Activated CD4-positive, alpha-beta T cell treated with anti-CD3 and anti-CD28 coated beads, Interleukin-2, amount 10 ng/mL, durations not matched to agents 7 days and 5 days (primary cell): ENCODE measurements at regions not wholly inside any gene's neighbourhood (a gene's known extent, or its start where the extent isn't known, plus 50 kb on each side); places are given as distances from the start of the nearest gene placed in this dataset.
"Not testable (repeated sequence)": the region's sequence is repeated elsewhere in the genome, so short reads cannot be mapped to it uniquely, and the experiment has no call there.

ENCODE experiments used
- CTCF ChIA-PET: fragments of 350-600 bp; sonication (Branson Sonifier 250); formaldehyde crosslinking; loops from one replicate; lab custom pipeline; 2021; ENCODE audit warnings: antibody characterized with exemption; lab: Charles Lee
- POLR2A ChIA-PET: fragments of 350-600 bp; sonication (Branson Sonifier 250); formaldehyde crosslinking; loops from one replicate; lab custom pipeline; 2021; ENCODE audit warnings: antibody characterized with exemption; lab: Charles Lee
- DNase-seq: peaks from one replicate; pipeline ENCODE4 v3.0.0-alpha.2; 2020
- H3K27ac Mint-ChIP-seq: one replicate; pipeline ENCODE4 v1.8.0; 2021; ENCODE audit warnings: mild to moderate bottlenecking, moderate library complexity, mixed read lengths
- H3K27me3 Mint-ChIP-seq: one replicate; pipeline ENCODE4 v1.8.0; 2021; ENCODE audit warnings: mixed read lengths
- H3K36me3 Mint-ChIP-seq: one replicate; pipeline ENCODE4 v1.8.0; 2021; ENCODE audit warnings: low read depth, mixed read lengths
- H3K4me1 Mint-ChIP-seq: one replicate; pipeline ENCODE4 v1.8.0; 2021; ENCODE audit warnings: mixed read lengths
- H3K4me3 Mint-ChIP-seq: one replicate; pipeline ENCODE4 v1.8.0; 2021; ENCODE audit warnings: mild to moderate bottlenecking, moderate library complexity, mixed read lengths
- H3K9me3 Mint-ChIP-seq: one replicate; pipeline ENCODE4 v1.8.0; 2021; ENCODE audit warnings: mixed read lengths

DNA sequence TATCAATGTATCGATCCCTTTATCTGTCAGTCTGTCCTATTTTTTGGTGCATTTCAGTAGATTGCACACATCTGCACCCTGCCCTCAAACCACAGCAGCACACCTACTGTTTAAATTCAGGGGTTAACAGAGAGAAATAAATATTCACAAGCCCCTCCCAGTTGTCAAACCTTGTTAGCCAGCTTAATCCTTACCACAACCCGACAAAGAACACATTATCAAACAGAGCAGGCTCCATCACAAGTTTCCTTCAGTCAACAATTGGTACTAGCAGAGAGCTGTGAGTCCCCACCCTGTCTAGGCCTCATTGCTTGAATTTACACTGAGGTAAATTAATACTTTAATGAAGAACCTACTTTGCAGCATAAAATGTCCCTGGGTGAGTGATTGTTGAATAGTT lies 249.8 kb downstream of the FNDC1 start:
- Mint-ChIP-seq H3K4me1 (no peaks in the 10 kb centered on the region), H3K27me3 (peaks cover 2% of the 10 kb centered on the region), H3K36me3 (no peaks in the 10 kb centered on the region), H3K9me3 (peaks cover 8% of the 10 kb centered on the region), H3K27ac (no peak overlapping the region), H3K4me3 (no peak overlapping the region)
- CTCF ChIA-PET, result no interaction called here
- POLR2A ChIA-PET, result no interaction called here
- no peak for DNase-seq

DNA sequence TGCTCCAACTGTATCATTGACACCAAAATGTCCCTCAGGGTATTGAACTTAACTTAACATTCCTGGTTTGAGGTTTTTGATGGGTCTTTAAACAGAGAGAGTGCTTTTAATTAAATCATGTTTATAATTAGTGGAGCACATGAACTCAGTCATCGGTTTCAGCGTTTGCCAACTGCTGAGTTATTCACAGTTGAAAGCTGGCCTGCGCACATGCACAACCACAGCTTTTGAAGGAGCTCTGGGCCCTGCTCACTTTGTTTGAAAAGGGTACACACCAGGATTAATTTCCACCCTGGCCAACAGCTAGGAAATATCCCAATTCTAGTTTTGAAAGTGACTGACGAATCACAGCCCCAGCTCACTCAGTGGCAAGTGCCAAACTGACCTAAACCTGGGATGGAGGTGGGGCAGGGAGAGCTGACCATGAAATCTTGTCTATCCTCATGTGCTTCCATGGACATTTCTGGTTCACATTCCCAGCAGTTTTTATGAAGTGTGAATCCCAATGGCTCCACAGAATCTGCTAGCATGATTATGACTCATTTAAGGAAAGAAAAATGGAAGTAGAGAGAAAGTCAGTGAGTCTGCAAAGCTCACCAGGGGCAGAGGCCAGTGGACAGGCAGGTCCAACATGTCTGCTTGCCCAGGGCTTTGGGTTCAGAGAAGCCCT lies 247.8 kb downstream of the FNDC1 start:
- DNase-seq, result no peak
- peaks cover 2% of the 10 kb centered on the region for H3K27me3 Mint-ChIP-seq
- POLR2A ChIA-PET, result no interaction called here
- H3K27ac Mint-ChIP-seq, result no peak overlapping the region
- CTCF ChIA-PET, result interaction anchor here (0.6 kb wide), 1 partner anchor 137 kb away, joined by 3 read pairs; no protein-coding TSS in a partner anchor
- no peaks in the 10 kb centered on the region for H3K36me3 Mint-ChIP-seq
- no peaks in the 10 kb centered on the region for H3K4me1 Mint-ChIP-seq
- H3K9me3 Mint-ChIP-seq, result peaks cover 8% of the 10 kb centered on the region
- H3K4me3 Mint-ChIP-seq, result no peak overlapping the region

DNA sequence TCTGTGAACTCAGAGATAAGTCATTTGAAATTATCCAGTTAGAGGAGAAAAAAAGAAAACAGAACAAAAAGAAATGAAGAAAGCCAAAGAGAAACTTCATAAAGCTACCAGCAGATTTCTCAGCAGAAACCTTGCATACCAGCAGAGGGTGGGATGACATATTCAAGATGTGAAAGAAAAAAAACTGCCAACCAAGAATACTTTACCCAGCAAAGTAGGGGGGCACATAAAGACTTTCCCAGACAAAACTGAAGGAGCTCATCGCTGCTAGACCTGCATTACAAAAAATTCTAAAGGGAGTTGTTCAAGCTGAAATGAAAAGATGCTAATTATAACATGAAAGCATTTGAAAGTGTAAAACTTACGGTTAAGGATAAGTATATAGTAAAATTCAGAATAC lies 246.3 kb downstream of the FNDC1 start:
- Mint-ChIP-seq H3K36me3 (no peaks in the 10 kb centered on the region), H3K4me3 (no peak overlapping the region), H3K9me3 (peaks cover 8% of the 10 kb centered on the region), H3K27me3 (peaks cover 6% of the 10 kb centered on the region), H3K4me1 (no peaks in the 10 kb centered on the region), H3K27ac (no peak overlapping the region)
- CTCF ChIA-PET, result no interaction called here
- POLR2A ChIA-PET, result no interaction called here
- no peak for DNase-seq

DNA sequence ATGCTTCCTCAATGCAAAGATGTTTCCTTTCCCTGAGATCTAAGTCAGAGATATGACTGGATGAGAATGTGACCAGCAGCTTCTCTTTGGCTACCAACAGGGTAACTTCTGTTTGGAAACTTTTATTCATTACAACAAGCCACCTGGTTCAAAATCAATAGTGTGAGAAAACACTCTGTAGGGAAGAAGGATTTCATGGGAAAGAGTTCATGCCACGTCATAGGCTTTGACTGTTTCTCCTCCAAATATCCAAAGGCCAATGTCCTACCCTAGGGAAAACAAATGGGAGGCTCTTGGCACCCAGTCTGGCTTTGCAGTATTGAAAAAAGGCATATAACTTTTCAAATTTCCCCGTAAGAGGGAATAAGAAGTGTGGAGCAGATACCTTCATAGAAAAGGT lies 245.5 kb downstream of the FNDC1 start:
- no peaks in the 10 kb centered on the region for H3K36me3 Mint-ChIP-seq
- CTCF ChIA-PET, result no interaction called here
- POLR2A ChIA-PET, result no interaction called here
- peaks cover 6% of the 10 kb centered on the region for H3K27me3 Mint-ChIP-seq
- no peak overlapping the region for H3K27ac Mint-ChIP-seq
- H3K4me1 Mint-ChIP-seq, result no peaks in the 10 kb centered on the region
- H3K4me3 Mint-ChIP-seq, result no peak overlapping the region
- DNase-seq, result no peak
- H3K9me3 Mint-ChIP-seq, result peaks cover 8% of the 10 kb centered on the region

DNA sequence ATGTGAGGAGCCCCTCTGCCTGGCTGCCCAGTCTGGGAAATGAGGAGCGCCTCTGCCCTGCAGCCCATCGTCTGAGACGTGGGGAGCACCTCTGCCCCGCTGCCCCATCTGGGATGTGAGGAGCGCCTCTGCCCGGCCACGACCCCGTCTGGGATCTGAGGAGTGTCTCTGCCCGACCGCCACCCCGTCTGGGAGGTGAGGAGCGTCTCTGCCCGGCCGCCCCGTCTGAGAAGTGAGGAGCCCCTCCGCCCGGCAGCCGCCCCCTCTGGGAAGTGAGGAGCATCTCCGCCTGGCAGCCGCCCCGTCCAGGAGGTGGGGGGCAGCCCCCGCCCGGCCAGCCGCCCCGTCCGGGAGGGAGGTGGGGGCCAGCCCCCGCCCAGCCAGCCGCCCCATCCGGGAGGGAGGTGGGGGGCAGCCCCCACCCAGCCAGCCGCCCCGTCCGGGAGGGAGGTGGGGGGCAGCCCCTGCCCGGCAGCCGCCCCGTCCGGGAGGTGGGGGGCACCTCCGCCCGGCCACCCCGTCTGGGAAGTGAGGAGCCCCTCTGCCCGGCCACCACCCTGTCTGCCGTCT lies 238.1 kb downstream of the FNDC1 start:
- H3K27me3 Mint-ChIP-seq, H3K36me3 Mint-ChIP-seq, H3K4me1 Mint-ChIP-seq, H3K9me3 Mint-ChIP-seq, H3K4me3 Mint-ChIP-seq, CTCF ChIA-PET, POLR2A ChIA-PET, H3K27ac Mint-ChIP-seq, DNase-seq: not testable (repeated sequence)

DNA sequence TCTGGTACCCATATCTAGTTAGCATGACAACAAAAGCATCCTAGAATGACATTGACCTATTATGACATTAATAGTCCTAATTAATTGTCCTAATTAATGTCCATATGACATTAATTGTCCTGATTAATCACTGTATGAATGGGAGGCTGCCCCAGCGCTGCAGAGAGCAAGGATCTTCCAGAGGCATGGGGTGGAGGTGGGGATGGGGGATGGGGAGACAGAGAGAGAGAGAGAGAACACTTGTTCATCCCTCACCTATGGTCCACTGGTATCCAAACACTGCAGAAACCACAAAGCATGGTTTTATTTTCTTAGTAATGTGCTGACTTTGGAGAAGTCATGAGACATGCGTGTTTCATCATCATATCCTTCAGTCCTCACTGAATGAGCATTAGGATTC lies 235.1 kb downstream of the FNDC1 start:
- POLR2A ChIA-PET, result no interaction called here

DNA sequence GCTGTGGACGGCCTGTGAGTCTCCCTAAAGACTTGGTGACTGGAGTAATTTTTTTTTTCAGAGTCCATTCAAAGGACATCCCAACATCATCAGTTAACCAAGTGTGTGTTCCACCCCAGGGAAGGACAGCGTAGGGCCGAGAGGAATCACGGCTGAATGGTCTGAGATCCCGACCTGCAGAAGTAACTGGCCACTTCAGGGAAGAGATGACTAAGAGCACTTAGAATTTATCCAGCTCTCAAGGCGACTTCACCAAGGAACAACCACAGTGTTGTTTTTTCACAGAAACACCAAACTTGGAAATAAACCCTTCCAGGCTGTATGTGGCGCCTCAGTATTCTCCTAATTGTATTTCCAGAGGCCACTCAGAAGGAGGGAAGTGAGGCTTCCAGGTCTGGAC lies 231.6 kb downstream of the FNDC1 start:
- ChIA-PET POLR2A (no interaction called here), CTCF (no interaction called here)
- no peaks in the 10 kb centered on the region for H3K27me3 Mint-ChIP-seq
- H3K4me3 Mint-ChIP-seq, result no peak overlapping the region
- H3K27ac Mint-ChIP-seq, result no peak overlapping the region
- no peak for DNase-seq
- H3K4me1 Mint-ChIP-seq, result no peaks in the 10 kb centered on the region
- H3K36me3 Mint-ChIP-seq, result no peaks in the 10 kb centered on the region
- peaks cover 3% of the 10 kb centered on the region for H3K9me3 Mint-ChIP-seq

More for the DNA sequence above, 235.1 kb downstream of the FNDC1 start:
- Mint-ChIP-seq H3K36me3 (no peaks in the 10 kb centered on the region), H3K9me3 (peaks cover 6% of the 10 kb centered on the region), H3K27ac (no peak overlapping the region), H3K4me3 (no peak overlapping the region), H3K4me1 (no peaks in the 10 kb centered on the region), H3K27me3 (no peaks in the 10 kb centered on the region)
- CTCF ChIA-PET, result interaction anchor here (0.6 kb wide), 1 partner anchor 122 kb away, joined by 3 read pairs; no protein-coding TSS in a partner anchor
- no peak for DNase-seq

DNA sequence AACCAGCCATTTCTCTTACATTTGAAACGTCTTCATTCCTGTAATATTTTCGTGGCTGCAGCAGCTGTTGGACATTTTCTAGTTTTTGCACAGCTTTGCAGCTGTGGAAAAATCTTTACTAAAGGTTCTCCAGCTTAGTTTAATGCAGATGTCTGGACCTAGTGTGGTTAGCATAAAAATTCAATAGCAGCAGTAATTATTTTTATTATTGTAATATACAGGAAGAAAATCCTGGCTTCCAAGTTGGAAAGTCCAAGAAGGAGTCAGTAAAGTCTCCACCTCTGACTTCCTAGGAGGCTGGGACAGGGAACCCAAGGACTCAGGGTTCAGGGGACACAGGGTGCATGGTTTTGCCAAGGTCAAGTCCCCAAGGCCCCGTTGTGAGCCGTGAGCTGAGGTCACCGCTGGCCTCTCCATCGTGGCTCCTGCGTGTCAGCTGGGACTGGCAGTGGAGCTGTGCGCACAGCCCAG lies 230.6 kb downstream of the FNDC1 start:
- H3K9me3 Mint-ChIP-seq, result peaks cover 3% of the 10 kb centered on the region
- POLR2A ChIA-PET, result no interaction called here
- no peaks in the 10 kb centered on the region for H3K4me1 Mint-ChIP-seq
- CTCF ChIA-PET, result no interaction called here
- H3K27me3 Mint-ChIP-seq, result no peaks in the 10 kb centered on the region
- H3K27ac Mint-ChIP-seq, result no peak overlapping the region
- H3K36me3 Mint-ChIP-seq, result no peaks in the 10 kb centered on the region
- no peak overlapping the region for H3K4me3 Mint-ChIP-seq
- no peak for DNase-seq

DNA sequence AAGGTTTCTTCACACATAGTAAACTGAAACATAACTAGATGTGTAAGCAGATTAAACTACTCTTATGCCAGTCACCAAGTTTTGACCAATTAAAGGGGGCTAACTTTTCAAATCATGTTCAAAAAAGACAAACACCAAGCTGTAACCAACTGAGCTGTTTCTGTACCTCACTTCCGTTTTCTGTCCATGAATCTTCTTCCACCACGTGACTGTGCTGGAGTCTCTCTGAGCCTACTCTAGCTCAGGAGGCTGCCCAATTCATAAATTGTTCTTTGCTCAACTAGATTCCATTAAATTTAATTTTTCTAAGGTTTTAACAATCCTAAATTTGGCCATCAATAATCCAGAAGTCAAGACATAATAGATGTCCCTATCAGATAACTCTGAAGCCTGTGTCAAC lies 229.4 kb downstream of the FNDC1 start:
- Mint-ChIP-seq H3K27ac (no peak overlapping the region), H3K27me3 (no peaks in the 10 kb centered on the region), H3K4me1 (no peaks in the 10 kb centered on the region), H3K36me3 (no peaks in the 10 kb centered on the region), H3K9me3 (peaks cover 3% of the 10 kb centered on the region), H3K4me3 (no peak overlapping the region)
- POLR2A ChIA-PET, result no interaction called here
- DNase-seq, result no peak
- CTCF ChIA-PET, result no interaction called here

DNA sequence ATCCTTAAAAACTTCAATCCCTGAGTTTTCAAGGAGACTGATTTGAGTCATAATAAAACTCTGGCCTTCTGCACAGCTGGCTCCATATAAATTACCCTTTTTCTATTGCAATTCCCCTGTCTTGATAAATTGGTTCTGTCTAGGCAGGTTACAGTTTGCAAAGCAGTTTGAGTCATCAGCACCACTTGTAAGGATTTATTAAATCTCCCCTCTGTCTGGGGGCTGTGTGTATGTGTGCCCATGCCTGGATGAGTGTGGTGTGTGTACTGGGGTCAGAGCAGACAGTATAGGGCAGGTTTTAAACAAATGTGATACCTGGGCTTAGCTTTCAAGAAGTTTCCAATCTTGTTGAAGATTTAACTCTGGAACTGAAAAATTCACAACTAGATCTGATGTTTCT lies 228.6 kb downstream of the FNDC1 start:
- peaks cover 3% of the 10 kb centered on the region for H3K9me3 Mint-ChIP-seq
- POLR2A ChIA-PET, result no interaction called here
- H3K36me3 Mint-ChIP-seq, result no peaks in the 10 kb centered on the region
- no peak overlapping the region for H3K4me3 Mint-ChIP-seq
- H3K4me1 Mint-ChIP-seq, result no peaks in the 10 kb centered on the region
- no peak for DNase-seq
- H3K27ac Mint-ChIP-seq, result no peak overlapping the region
- CTCF ChIA-PET, result no interaction called here
- H3K27me3 Mint-ChIP-seq, result no peaks in the 10 kb centered on the region

DNA sequence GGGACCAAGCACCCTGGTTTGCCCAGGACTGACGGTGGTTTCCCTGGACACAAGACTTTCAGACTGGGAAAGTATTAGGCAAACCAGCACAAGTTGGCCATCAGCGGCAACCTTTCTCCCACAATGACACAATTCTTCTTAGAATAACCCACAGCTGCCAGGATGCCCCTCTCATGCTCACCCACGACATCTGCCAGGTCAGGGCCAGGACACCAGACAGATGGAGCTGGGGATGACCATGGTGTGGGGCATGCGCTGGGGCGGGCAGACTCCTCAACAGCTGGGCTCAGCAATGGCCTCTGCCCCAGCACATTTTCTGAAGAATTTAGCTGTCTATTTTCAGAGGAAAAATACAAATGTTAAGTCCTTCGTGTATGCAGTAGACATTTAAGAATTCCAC lies 226.4 kb downstream of the FNDC1 start:
- Mint-ChIP-seq H3K4me3 (no peak overlapping the region), H3K4me1 (no peaks in the 10 kb centered on the region), H3K27ac (no peak overlapping the region), H3K27me3 (peaks cover 5% of the 10 kb centered on the region), H3K9me3 (no peaks in the 10 kb centered on the region), H3K36me3 (no peaks in the 10 kb centered on the region)
- POLR2A ChIA-PET, result no interaction called here
- DNase-seq, result no peak
- CTCF ChIA-PET, result no interaction called here

DNA sequence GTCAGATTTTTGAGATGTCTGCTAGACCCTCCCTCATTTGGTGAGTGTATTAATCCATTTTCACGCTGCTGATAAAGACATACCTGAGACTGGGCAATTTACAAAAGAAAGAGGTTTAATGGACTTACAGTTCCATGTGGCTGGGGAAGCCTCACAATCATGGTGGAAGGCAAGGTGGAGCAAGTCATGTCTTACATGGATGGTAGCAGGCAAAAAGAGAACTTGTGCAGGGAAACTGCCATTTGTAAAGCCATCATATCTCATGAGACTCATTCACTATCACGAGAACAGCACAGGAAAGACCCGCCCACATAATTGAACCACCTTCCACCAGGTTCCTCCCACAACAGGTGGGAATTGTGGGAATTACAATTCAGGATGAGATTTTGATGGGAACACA lies 223.5 kb downstream of the FNDC1 start:
- H3K4me3 Mint-ChIP-seq, H3K36me3 Mint-ChIP-seq, H3K4me1 Mint-ChIP-seq, CTCF ChIA-PET, H3K9me3 Mint-ChIP-seq, POLR2A ChIA-PET, H3K27ac Mint-ChIP-seq, DNase-seq: not testable (repeated sequence)
- H3K27me3 Mint-ChIP-seq, result peaks cover 29% of the 10 kb centered on the region

DNA sequence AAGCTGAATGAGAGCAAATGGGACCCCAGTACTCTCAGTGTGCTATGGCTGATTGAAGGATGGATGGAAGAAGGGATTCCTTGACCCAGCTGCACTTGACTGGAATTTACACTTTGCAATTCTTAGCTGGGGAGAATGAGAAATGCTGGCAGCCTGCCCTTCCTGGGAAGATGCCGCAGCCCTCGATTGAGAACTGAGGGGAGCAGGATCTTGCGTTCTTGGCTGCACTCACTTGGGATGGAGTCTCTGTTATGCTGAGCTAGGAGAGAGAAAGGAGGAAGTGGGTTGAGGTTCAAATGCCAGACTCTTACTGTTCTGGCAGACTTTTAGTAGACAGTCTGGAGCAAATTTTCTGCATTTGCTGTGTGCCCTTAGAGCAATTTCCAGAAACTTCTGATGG lies 221.2 kb downstream of the FNDC1 start:
- CTCF ChIA-PET, result interaction anchor here (0.9 kb wide), 1 partner anchor 184 kb away, joined by 3 read pairs; no protein-coding TSS in a partner anchor
- Mint-ChIP-seq H3K27ac (no peak overlapping the region), H3K4me3 (no peak overlapping the region), H3K4me1 (no peaks in the 10 kb centered on the region), H3K27me3 (peaks cover 29% of the 10 kb centered on the region), H3K36me3 (no peaks in the 10 kb centered on the region), H3K9me3 (no peaks in the 10 kb centered on the region)
- POLR2A ChIA-PET, result no interaction called here
- no peak for DNase-seq

DNA sequence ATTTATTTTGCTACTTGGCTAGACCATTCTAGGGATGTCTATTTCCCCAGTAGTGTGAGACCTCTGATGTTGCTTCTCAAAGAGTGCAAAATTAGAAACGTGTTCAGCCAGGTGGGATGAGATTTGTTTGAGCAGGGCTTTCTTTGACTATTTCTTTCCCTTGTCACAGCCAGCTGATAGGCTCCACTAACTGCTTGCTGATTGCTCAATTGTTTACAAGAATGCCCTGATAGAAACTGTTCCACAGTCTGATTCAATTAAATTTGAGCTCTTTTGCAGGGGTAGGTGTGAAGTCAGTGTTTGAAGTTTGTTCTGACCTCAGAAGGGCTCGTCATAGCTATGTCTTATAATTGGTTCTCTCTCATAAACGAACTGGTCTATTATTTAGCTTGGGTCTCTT lies 220.5 kb downstream of the FNDC1 start:
- H3K4me3 Mint-ChIP-seq, result no peak overlapping the region
- ChIA-PET CTCF (interaction anchor here (0.9 kb wide), 1 partner anchor 184 kb away, joined by 3 read pairs; no protein-coding TSS in a partner anchor), POLR2A (no interaction called here)
- H3K36me3 Mint-ChIP-seq, result no peaks in the 10 kb centered on the region
- H3K27ac Mint-ChIP-seq, result no peak overlapping the region
- DNase-seq, result no peak
- H3K27me3 Mint-ChIP-seq, result peaks cover 29% of the 10 kb centered on the region
- H3K9me3 Mint-ChIP-seq, result no peaks in the 10 kb centered on the region
- H3K4me1 Mint-ChIP-seq, result no peaks in the 10 kb centered on the region
